T-helper 17 cell (primary cell): ENCODE measurements at regions not wholly inside any gene's neighbourhood (a gene's known extent, or its start where the extent isn't known, plus 50 kb on each side); places are given as distances from the start of the nearest gene placed in this dataset.

ENCODE experiments used
- ATAC-seq: fragments of 150-1000 bp; cut with Tn5 transposase; 2 replicates; pipeline ENCODE4 v1.10.0; 2021; ENCODE audit warnings: mild to moderate bottlenecking, moderate library complexity
- DNase-seq, 3 donors: peaks; one replicate each; pipeline versions ENCODE4 v3.0.0 to v3.0.0-alpha.2; 2020 to 2021
- H3K9me3 ChIP-seq: one replicate; pipeline ENCODE4 v1.7.0; 2013; ENCODE audit warnings: low read length, mild to moderate bottlenecking; ENCODE audit not compliant: control insufficient read depth, poor library complexity, severe bottlenecking
- H3K27ac Mint-ChIP-seq: one replicate; pipeline ENCODE4 v1.8.0; 2022; ENCODE audit warnings: mild to moderate bottlenecking, moderate library complexity, mixed read lengths
- H3K27me3 Mint-ChIP-seq: one replicate; pipeline ENCODE4 v1.8.0; 2022; ENCODE audit warnings: mixed read lengths
- H3K36me3 Mint-ChIP-seq: one replicate; pipeline ENCODE4 v1.8.0; 2022; ENCODE audit warnings: low read depth, mixed read lengths
- H3K4me1 Mint-ChIP-seq: one replicate; pipeline ENCODE4 v1.8.0; 2022; ENCODE audit warnings: mild to moderate bottlenecking, mixed read lengths
- H3K4me3 Mint-ChIP-seq: one replicate; pipeline ENCODE4 v1.8.0; 2022; ENCODE audit warnings: mild to moderate bottlenecking, moderate library complexity, mixed read lengths

DNA sequence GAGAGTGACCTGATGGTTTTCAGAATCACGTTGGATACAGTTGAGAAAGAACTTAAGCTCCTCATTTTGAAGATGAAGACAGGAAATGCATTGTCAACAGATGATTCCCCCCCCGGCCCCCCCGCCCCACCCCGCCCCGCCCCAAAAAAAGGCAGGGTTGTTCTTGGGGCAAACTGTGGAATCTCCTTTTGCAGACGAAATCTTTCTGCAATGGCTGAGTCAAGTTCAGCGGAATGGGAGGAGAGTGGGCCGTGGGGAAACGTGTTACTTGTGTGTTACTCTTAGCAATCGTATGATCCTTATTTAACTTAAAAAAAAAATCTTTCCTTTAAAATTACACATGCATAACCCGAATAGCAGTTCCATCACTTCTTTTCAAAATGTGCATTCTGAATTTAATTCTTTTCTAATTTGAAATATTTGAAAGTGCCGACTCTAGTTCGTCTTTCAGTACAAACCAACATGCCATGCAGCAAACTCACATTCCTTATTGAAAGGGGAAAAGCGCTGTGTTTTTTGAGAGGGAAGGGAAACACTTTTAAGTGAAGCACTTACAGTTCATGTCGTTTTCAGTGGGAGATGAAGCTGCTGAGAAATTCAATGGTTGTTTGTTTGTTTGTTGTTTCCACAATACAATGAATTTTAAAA lies 348.5 kb upstream of the ARGLU1 start:
- Mint-ChIP-seq H3K4me1 (peaks cover 2% of the 10 kb centered on the region), H3K36me3 (no peaks in the 10 kb centered on the region), H3K27me3 (peaks cover 23% of the 10 kb centered on the region), H3K27ac (no peak overlapping the region), H3K4me3 (peak overlapping the region; percentile 72)
- H3K9me3 ChIP-seq, result no peaks in the 10 kb centered on the region
- ATAC-seq, result no peak
- no peak for DNase-seq

DNA sequence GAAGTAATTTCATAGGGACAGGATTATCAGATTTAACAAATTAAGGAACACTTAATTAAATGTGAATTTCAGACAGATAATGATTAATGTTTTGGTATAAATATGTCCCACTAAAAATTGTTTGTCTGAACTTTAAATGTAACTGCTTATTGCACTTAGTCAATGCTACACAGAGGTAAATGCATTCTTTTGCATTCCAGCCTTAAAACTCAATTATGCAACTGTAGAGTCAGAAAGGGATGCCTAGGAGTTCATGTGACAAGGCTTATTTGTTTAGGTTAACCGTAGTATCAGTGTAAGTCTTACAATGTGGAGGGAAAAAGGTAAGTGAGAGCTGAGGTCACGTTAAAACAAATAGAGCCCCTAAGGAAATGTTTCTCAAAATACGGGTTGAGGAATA lies 347.2 kb upstream of the ARGLU1 start:
- Mint-ChIP-seq H3K4me3 (no peak overlapping the region), H3K4me1 (peaks cover 4% of the 10 kb centered on the region), H3K27me3 (peaks cover 16% of the 10 kb centered on the region), H3K27ac (no peak overlapping the region), H3K36me3 (no peaks in the 10 kb centered on the region)
- DNase-seq (no peak), ATAC-seq (no peak)
- no peaks in the 10 kb centered on the region for H3K9me3 ChIP-seq

- peaks cover 10% of the 10 kb centered on the region for H3K27me3 Mint-ChIP-seq
- no peak overlapping the region for H3K27ac Mint-ChIP-seq
- H3K4me3 Mint-ChIP-seq, result peak overlapping the region; percentile 4
- no peak for DNase-seq
- no peaks in the 10 kb centered on the region for H3K36me3 Mint-ChIP-seq
- peaks cover 2% of the 10 kb centered on the region for H3K4me1 Mint-ChIP-seq
- ATAC-seq, result no peak
- H3K9me3 ChIP-seq, result no peaks in the 10 kb centered on the region
Measured at GRCh38 chr13:106911627-106912026, 343.7 kb upstream of the ARGLU1 start.

GRCh38 chr13:106911020-106911419 lies 343.1 kb upstream of the ARGLU1 start:
- no peaks in the 10 kb centered on the region for H3K9me3 ChIP-seq

GRCh38 chr13:106906426-106906996 lies 338.6 kb upstream of the ARGLU1 start:
- Mint-ChIP-seq H3K27me3 (peaks cover 7% of the 10 kb centered on the region), H3K4me1 (peaks cover 2% of the 10 kb centered on the region), H3K4me3 (no peak overlapping the region), H3K27ac (no peak overlapping the region), H3K36me3 (no peaks in the 10 kb centered on the region)
- H3K9me3 ChIP-seq, result no peaks in the 10 kb centered on the region
- ATAC-seq (no peak), DNase-seq (no peak)

More at GRCh38 chr13:106911020-106911419, 343.1 kb upstream of the ARGLU1 start:
- H3K27ac Mint-ChIP-seq, result no peak overlapping the region
- no peak overlapping the region for H3K4me3 Mint-ChIP-seq
- peaks cover 2% of the 10 kb centered on the region for H3K4me1 Mint-ChIP-seq
- ATAC-seq, result no peak
- no peak for DNase-seq
- H3K36me3 Mint-ChIP-seq, result no peaks in the 10 kb centered on the region
- peaks cover 10% of the 10 kb centered on the region for H3K27me3 Mint-ChIP-seq

DNA sequence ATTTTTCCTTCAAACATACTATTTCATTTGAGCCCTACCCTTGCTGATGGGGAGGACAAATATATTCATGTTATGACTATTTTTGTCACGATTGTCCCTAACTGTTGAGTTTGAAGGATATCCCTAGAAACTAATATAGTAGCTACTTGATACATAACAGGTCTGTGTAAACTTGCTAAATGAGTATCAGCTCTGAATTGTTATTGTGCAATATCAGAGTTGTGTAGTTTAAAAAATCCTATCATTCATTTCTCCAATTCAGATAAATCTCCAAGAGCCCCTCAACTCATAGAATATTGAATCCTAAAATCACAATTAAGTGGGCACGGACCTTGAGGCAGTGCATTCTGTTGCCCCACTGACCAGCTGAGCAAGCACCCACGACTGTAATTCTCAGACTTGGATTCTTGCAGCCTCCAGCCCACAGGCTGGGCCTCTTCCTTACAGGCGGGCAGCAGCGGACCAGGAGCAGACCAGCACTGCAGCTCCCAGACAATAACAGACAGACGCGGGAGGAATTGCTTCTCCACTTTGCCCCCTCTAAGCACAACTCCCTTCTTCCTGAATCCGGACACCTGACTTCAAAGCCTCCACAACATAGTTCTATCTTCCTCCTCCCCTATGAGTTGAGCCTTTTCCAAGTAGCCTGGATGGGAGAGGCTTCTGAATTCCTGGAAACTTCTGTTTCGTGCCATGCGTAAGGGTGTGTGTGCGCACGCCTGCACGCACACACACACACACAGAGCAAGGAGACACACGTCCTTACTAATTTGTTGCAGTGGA lies 337.6 kb upstream of the ARGLU1 start:
- no peak for ATAC-seq
- peaks cover 7% of the 10 kb centered on the region for H3K27me3 Mint-ChIP-seq
- H3K27ac Mint-ChIP-seq, result no peak overlapping the region
- no peak for DNase-seq
- no peaks in the 10 kb centered on the region for H3K4me1 Mint-ChIP-seq
- no peak overlapping the region for H3K4me3 Mint-ChIP-seq
- no peaks in the 10 kb centered on the region for H3K36me3 Mint-ChIP-seq
- H3K9me3 ChIP-seq, result no peaks in the 10 kb centered on the region

DNA sequence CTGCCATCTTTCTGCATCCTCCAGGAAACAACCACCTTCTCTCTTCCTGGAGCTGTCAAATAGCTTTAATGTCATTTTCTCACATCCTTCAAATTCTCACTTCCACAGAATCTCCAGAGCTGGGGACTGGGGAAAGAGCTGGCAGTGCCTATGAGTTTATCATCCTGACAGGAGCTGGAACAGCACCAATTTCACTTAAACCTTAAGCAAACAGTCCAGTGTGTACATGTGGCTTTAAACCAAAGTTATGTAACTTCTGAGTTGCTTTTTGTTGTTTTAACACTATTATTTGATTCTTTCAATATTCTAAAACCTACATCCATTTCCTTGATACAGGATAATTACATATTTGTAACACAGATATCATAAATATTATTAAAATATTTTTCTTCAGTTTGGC lies 331.5 kb upstream of the ARGLU1 start:
- H3K9me3 ChIP-seq, result no peaks in the 10 kb centered on the region
- no peak for DNase-seq
- no peak overlapping the region for H3K27ac Mint-ChIP-seq

DNA sequence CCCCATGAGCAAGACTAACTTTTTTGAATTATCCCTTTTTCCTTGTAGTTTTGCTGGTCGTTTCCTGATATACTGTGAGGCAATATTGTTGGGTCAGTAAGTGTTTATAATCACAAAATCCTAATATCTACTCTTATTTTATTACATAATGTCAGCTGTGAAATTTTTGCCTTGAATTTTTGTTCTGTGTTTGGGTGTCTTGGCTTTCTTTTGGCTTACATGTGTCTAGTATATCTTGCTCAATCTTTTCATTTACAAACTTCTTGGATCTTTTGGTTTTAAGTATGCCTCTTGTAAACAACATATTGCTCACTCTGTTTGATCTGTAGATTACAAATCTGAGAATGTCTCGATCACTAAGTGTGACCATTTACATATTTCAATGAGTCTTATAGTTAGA lies 330.3 kb upstream of the ARGLU1 start:
- H3K27ac Mint-ChIP-seq, result no peak overlapping the region
- H3K4me1 Mint-ChIP-seq, result no peaks in the 10 kb centered on the region
- no peaks in the 10 kb centered on the region for H3K36me3 Mint-ChIP-seq
- DNase-seq (no peak), ATAC-seq (no peak)
- no peaks in the 10 kb centered on the region for H3K27me3 Mint-ChIP-seq
- H3K9me3 ChIP-seq, result no peaks in the 10 kb centered on the region
- no peak overlapping the region for H3K4me3 Mint-ChIP-seq

More for the DNA sequence above, 331.5 kb upstream of the ARGLU1 start:
- ATAC-seq, result no peak
- H3K4me3 Mint-ChIP-seq, result no peak overlapping the region
- no peaks in the 10 kb centered on the region for H3K36me3 Mint-ChIP-seq
- H3K4me1 Mint-ChIP-seq, result no peaks in the 10 kb centered on the region
- H3K27me3 Mint-ChIP-seq, result no peaks in the 10 kb centered on the region

GRCh38 chr13:106888148-106888547 lies 320.2 kb upstream of the ARGLU1 start:
- H3K36me3 Mint-ChIP-seq, result no peaks in the 10 kb centered on the region
- DNase-seq, result no peak
- H3K4me3 Mint-ChIP-seq, result no peak overlapping the region
- H3K27me3 Mint-ChIP-seq, result peaks cover 17% of the 10 kb centered on the region
- ATAC-seq, result no peak
- no peaks in the 10 kb centered on the region for H3K9me3 ChIP-seq
- no peaks in the 10 kb centered on the region for H3K4me1 Mint-ChIP-seq
- no peak overlapping the region for H3K27ac Mint-ChIP-seq

GRCh38 chr13:106887686-106888085 lies 319.7 kb upstream of the ARGLU1 start:
- Mint-ChIP-seq H3K4me1 (no peaks in the 10 kb centered on the region), H3K4me3 (no peak overlapping the region), H3K27ac (no peak overlapping the region), H3K36me3 (no peaks in the 10 kb centered on the region), H3K27me3 (peaks cover 17% of the 10 kb centered on the region)
- no peaks in the 10 kb centered on the region for H3K9me3 ChIP-seq
- ATAC-seq (no peak), DNase-seq (no peak)

- Mint-ChIP-seq H3K4me3 (no peak overlapping the region), H3K27ac (no peak overlapping the region), H3K36me3 (no peaks in the 10 kb centered on the region), H3K27me3 (peaks cover 16% of the 10 kb centered on the region), H3K4me1 (no peaks in the 10 kb centered on the region)
- ATAC-seq (no peak), DNase-seq (no peak)
- H3K9me3 ChIP-seq, result no peaks in the 10 kb centered on the region
Measured at GRCh38 chr13:106883976-106884375, 316.0 kb upstream of the ARGLU1 start.

- H3K36me3 Mint-ChIP-seq, result no peaks in the 10 kb centered on the region
Measured at GRCh38 chr13:106882246-106882645, 314.3 kb upstream of the ARGLU1 start.

DNA sequence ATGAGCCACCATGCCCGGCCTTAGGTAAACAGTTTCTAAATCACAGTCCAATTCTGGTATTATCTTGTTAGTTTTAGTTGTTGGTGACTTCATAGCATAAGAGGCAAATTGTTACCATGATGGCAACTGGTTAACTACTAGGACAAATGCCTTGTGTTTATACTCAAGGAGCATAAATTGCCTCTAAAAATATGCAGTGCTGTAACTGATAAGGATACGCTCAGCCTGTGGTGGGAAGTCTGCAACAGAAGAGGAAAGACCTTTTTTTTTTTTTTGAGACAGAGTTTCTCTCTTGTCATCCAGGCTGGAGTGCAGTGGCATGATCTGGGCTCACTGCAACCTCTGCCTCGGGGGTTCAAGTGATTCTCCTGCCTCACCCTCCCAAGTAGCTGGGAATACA lies 311.9 kb upstream of the ARGLU1 start:
- H3K9me3 ChIP-seq, result no peaks in the 10 kb centered on the region
- no peak overlapping the region for H3K27ac Mint-ChIP-seq
- no peaks in the 10 kb centered on the region for H3K36me3 Mint-ChIP-seq
- peaks cover 10% of the 10 kb centered on the region for H3K27me3 Mint-ChIP-seq
- no peak for DNase-seq
- no peaks in the 10 kb centered on the region for H3K4me1 Mint-ChIP-seq
- no peak for ATAC-seq
- no peak overlapping the region for H3K4me3 Mint-ChIP-seq

More at GRCh38 chr13:106882246-106882645, 314.3 kb upstream of the ARGLU1 start:
- H3K27me3 Mint-ChIP-seq, result peaks cover 16% of the 10 kb centered on the region
- H3K4me1 Mint-ChIP-seq, result no peaks in the 10 kb centered on the region
- no peak for ATAC-seq
- H3K4me3 Mint-ChIP-seq, result no peak overlapping the region
- DNase-seq, result no peak
- H3K9me3 ChIP-seq, result no peaks in the 10 kb centered on the region
- H3K27ac Mint-ChIP-seq, result no peak overlapping the region
